Colonic mucosa (tissue), 4 donors: ENCODE measurements at regions not wholly inside any gene's neighbourhood (a gene's known extent, or its start where the extent isn't known, plus 50 kb on each side); places are given as distances from the start of the nearest gene placed in this dataset.

Experiments
- DNase-seq: peaks from one replicate; pipeline ENCODE4 v3.0.0-alpha.2; 2020
- H3K27ac ChIP-seq: fragments of 200-600 bp; one replicate; pipeline ENCODE4 v1.8.0; 2021
- H3K27me3 ChIP-seq: fragments of 200-600 bp; one replicate; pipeline ENCODE4 v1.8.0; 2021
- H3K36me3 ChIP-seq: fragments of 200-600 bp; one replicate; pipeline ENCODE4 v1.8.0; 2021
- H3K4me1 ChIP-seq: fragments of 200-600 bp; one replicate; pipeline ENCODE4 v1.8.0; 2021; ENCODE audit warnings: mild to moderate bottlenecking
- H3K4me3 ChIP-seq: fragments of 200-600 bp; one replicate; pipeline ENCODE4 v1.8.0; 2021
- H3K9ac ChIP-seq, 2 donors: one replicate each; pipeline ENCODE4 v1.7.0; 2013; ENCODE audit warnings: control low read depth in 2 of 2, low read depth in 2 of 2, low read length in 2 of 2
- H3K9me3 ChIP-seq: fragments of 200-600 bp; one replicate; pipeline ENCODE4 v1.8.0; 2021
- intact Hi-C: fragments of 100-400 bp; cut with DNase I; formaldehyde crosslinking; loops from one replicate; pipeline ENCODE4 v1.14.1; 2022
- TF ChIP-seq, protein P1 (sequence below): fragments of 200-600 bp; IDR thresholded peaks from one replicate; pipeline ENCODE4 v1.8.0; 2022; ENCODE audit warnings: antibody characterized with exemption, mild to moderate bottlenecking
- donor health status: healthy.
- donor health status: DM: no; HTN: no; CAD: no.
- donor health status: DM: no; HTN: no; CAD: no.

DNA sequence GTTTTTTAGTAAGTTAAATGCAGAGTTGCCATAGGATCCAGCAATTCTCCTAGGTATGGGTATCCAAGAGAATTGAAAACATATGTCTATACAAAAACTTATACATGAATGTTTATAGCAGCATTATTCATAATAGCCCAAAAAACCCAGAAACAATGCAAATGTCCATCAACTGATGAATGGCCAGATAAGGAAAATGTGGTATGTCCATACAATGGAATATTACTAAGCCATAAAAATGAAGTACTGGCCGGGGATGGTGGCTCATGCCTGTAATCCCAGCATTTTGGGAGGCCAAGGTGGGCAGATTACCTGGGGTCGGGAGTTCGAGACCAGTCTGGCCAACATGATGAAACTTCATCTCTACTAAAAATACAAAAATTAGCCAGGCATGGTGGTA, 156.1 kb upstream of the PSMD7 start:
- H3K4me1 ChIP-seq = no peaks in the 10 kb centered on the region
- TF ChIP-seq, protein P1, sequence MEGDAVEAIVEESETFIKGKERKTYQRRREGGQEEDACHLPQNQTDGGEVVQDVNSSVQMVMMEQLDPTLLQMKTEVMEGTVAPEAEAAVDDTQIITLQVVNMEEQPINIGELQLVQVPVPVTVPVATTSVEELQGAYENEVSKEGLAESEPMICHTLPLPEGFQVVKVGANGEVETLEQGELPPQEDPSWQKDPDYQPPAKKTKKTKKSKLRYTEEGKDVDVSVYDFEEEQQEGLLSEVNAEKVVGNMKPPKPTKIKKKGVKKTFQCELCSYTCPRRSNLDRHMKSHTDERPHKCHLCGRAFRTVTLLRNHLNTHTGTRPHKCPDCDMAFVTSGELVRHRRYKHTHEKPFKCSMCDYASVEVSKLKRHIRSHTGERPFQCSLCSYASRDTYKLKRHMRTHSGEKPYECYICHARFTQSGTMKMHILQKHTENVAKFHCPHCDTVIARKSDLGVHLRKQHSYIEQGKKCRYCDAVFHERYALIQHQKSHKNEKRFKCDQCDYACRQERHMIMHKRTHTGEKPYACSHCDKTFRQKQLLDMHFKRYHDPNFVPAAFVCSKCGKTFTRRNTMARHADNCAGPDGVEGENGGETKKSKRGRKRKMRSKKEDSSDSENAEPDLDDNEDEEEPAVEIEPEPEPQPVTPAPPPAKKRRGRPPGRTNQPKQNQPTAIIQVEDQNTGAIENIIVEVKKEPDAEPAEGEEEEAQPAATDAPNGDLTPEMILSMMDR = no peak
- no peaks in the 10 kb centered on the region for H3K36me3 ChIP-seq
- no peaks in the 10 kb centered on the region for H3K9me3 ChIP-seq
- no peak overlapping the region for H3K27ac ChIP-seq
- intact Hi-C loops = no loop called here
- H3K4me3 ChIP-seq = no peak overlapping the region
- no peak overlapping the region for H3K9ac ChIP-seq
- DNase-seq = no peak
- H3K27me3 ChIP-seq = no peaks in the 10 kb centered on the region

DNA sequence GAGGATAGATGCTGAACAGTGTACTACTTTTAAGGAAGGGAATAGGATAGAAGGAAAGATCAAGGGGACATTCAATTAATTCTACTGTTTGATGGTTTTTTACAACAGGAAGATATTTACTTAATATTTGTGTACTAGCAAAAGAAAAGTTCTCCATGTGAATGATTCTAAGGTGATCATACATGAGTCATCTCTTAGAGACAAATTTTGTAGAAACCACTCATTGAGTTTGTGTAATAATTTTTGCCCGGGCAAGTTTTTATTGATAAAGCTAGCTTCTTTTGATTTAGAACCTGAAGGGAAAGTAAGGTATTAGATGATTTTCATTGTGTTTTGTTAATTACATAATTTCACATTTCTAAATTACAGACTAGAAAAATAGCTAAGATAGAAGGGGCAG, 172.8 kb upstream of the PSMD7 start:
- H3K9ac ChIP-seq = no peak overlapping the region
- no peaks in the 10 kb centered on the region for H3K4me1 ChIP-seq
- H3K27me3 ChIP-seq = no peaks in the 10 kb centered on the region
- no peaks in the 10 kb centered on the region for H3K9me3 ChIP-seq
- H3K27ac ChIP-seq = no peak overlapping the region
- no peak for DNase-seq
- no peaks in the 10 kb centered on the region for H3K36me3 ChIP-seq
- intact Hi-C loops = no loop called here
- TF ChIP-seq, protein P1 = no peak
- H3K4me3 ChIP-seq = no peak overlapping the region

DNA sequence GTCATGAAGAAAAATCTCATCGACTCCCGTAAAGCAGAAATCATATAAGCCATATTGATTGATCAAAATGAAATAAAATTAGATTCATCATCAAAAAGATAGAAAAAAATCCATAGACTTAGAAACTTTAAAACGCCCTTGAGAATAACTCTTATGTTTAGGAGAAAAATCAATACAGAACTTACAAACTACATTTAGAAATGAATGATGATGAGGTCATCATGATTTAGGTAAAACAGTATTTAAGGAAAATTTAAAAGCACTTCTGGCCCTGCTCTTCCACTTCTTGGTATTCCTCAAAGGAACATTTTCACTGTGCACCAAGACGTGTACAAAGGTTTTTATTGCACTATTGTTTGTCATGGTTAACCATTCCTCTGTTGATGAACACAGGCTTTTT, 173.4 kb upstream of the PSMD7 start:
- intact Hi-C loops = no loop called here
- no peak overlapping the region for H3K4me3 ChIP-seq
- H3K27ac ChIP-seq = no peak overlapping the region
- H3K27me3 ChIP-seq = no peaks in the 10 kb centered on the region
- no peaks in the 10 kb centered on the region for H3K36me3 ChIP-seq
- no peak overlapping the region for H3K9ac ChIP-seq
- TF ChIP-seq, protein P1 = no peak
- no peak for DNase-seq
- no peaks in the 10 kb centered on the region for H3K9me3 ChIP-seq
- no peaks in the 10 kb centered on the region for H3K4me1 ChIP-seq

DNA sequence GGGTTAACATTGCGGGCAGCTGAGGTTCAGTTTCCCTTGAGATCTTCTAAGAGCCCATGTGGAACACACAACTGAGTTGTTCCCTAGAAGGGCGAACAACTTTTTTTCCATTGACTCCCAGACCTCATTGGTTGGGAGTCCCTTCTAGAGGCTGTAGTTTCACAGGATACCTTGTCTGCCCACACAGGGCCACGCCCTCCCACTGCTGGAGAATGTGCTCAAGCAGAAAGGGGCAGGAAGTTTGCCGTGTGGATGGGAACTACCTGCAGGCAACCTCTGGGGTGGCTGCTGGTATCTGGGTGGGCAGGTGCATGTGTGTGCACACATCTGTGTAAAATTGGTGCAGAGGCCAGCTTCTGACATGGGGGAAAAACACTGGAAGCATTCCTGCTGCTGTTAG, 178.8 kb upstream of the PSMD7 start:
- H3K27ac ChIP-seq = no peak overlapping the region
- no peak overlapping the region for H3K4me3 ChIP-seq
- TF ChIP-seq, protein P1 = no peak
- no peaks in the 10 kb centered on the region for H3K4me1 ChIP-seq
- no peaks in the 10 kb centered on the region for H3K27me3 ChIP-seq
- intact Hi-C loops = no loop called here
- no peaks in the 10 kb centered on the region for H3K9me3 ChIP-seq
- no peak for DNase-seq
- no peaks in the 10 kb centered on the region for H3K36me3 ChIP-seq
- H3K9ac ChIP-seq = no peak overlapping the region

DNA sequence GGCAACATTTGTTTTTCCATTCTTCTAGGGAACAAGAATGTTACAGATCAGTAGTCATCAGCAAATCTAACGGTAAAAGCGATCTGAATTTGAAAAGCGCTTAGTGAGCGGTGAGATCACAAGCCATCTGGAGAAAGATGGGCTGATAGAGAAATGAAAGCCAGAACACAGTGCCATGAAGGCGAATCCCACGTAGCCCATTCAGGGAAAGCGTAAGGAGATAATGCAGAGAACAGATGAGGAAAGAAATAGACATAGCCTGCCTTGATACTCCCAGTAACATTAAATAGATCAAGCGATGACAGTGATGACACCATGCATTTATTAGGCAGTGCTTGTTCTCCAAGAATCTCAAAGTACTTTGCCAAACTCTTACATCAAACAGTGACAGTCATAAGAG, 183.1 kb upstream of the PSMD7 start:
- H3K9me3 ChIP-seq = no peaks in the 10 kb centered on the region
- intact Hi-C loops = no loop called here
- H3K27me3 ChIP-seq = no peaks in the 10 kb centered on the region
- H3K9ac ChIP-seq = no peak overlapping the region
- H3K36me3 ChIP-seq = no peaks in the 10 kb centered on the region
- no peak overlapping the region for H3K4me3 ChIP-seq
- TF ChIP-seq, protein P1 = no peak
- DNase-seq = no peak
- no peak overlapping the region for H3K27ac ChIP-seq
- no peaks in the 10 kb centered on the region for H3K4me1 ChIP-seq

DNA sequence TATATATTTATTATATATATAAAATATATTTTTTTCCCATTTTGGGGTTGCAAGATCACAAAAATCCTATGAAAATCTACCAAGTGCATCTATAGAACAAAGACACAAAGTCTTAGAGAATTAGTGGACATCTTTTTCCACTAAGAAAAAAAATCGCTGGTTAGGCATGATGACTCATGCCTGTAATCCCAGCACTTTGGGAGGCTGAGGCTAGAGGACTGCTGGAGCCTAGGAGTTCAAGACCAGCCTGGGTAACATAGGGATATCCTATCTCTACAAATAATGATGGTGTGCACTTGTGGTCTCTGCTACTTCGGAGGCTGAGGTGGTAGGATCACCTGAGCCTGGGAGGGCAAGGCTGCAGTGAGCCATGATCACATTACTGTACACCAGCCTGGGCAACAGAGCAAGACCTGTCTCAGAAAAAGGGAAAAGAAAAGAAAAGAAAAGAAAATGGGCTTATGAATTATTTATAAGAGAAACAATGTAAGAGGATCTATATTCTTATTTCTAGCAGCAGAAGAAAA, 185.1 kb upstream of the PSMD7 start:
- Histone ChIP-seq H3K27ac (no peak overlapping the region), H3K36me3 (no peaks in the 10 kb centered on the region), H3K9me3 (no peaks in the 10 kb centered on the region), H3K4me1 (no peaks in the 10 kb centered on the region), H3K27me3 (no peaks in the 10 kb centered on the region), H3K4me3 (no peak overlapping the region), H3K9ac (no peak overlapping the region)
- intact Hi-C loops = no loop called here
- DNase-seq = no peak
- TF ChIP-seq, protein P1 = no peak
